Uterus (tissue), 2 donors: ENCODE measurements at regions not wholly inside any gene's neighbourhood (a gene's known extent, or its start where the extent isn't known, plus 50 kb on each side); places are given as distances from the start of the nearest gene placed in this dataset.

Experiments used
- POLR2A ChIP-seq, 2 donors: fragments of 450-650 bp; IDR thresholded peaks; one replicate each; pipeline ENCODE4 v1.6.1; 2016; ENCODE audit warnings: antibody characterized with exemption in 2 of 2, mild to moderate bottlenecking in 1 of 2, moderate library complexity in 1 of 2
- TF ChIP-seq, protein P1 (sequence below), 4 experiments: fragments of 200-600 bp in 2 of 4; fragments of 450-650 bp in 2 of 4; sonication (generic) in 2 of 4; IDR thresholded peaks; one replicate each; pipeline ENCODE4 v1.5.1; 2016 to 2019; ENCODE audit warnings: antibody characterized with exemption in 4 of 4, mild to moderate bottlenecking in 2 of 4, moderate library complexity in 1 of 4

DNA sequence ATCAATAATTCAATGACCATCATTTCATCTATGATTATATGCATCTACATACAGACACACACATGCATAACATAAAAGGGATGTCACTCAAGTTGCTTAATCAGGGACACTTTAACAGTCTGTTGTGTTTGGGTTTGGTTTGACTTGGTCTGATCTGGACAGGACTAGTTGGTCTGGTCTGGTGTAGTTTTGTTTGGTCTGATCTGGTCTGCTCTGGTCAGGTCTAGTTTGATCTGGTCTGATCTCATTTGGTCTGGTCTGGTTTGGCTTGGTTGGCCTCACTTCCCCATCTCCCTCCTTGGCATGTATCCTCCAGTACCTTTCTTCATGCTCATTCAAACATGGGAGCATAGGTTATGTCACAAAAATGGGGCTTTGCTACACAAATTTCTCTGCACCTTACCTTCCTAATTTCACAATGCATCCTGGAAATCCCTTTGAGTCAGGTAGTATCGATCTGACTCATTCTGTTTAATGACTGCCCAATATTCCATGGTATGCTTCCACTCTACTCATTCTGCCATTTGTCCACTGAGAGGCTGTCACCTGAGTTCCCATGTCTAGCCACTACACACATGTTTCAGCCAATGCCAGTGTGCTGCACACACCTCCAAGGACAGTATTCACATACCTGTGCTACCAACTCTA is 73.0 kb upstream of the TPM1 start:
- TF ChIP-seq, protein P1, sequence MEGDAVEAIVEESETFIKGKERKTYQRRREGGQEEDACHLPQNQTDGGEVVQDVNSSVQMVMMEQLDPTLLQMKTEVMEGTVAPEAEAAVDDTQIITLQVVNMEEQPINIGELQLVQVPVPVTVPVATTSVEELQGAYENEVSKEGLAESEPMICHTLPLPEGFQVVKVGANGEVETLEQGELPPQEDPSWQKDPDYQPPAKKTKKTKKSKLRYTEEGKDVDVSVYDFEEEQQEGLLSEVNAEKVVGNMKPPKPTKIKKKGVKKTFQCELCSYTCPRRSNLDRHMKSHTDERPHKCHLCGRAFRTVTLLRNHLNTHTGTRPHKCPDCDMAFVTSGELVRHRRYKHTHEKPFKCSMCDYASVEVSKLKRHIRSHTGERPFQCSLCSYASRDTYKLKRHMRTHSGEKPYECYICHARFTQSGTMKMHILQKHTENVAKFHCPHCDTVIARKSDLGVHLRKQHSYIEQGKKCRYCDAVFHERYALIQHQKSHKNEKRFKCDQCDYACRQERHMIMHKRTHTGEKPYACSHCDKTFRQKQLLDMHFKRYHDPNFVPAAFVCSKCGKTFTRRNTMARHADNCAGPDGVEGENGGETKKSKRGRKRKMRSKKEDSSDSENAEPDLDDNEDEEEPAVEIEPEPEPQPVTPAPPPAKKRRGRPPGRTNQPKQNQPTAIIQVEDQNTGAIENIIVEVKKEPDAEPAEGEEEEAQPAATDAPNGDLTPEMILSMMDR (IDR thresholded peaks at IDR 0.05) = no peak
- no peak for TF ChIP-seq POLR2A (IDR thresholded peaks at IDR 0.05)
